Activated B cell treated with CpG ODN at 0.5 μM for 24 hours (primary cell): ENCODE measurements at regions not wholly inside any gene's neighbourhood (a gene's known extent, or its start where the extent isn't known, plus 50 kb on each side); places are given as distances from the start of the nearest gene placed in this dataset.

Source experiments
- ATAC-seq: fragments of 200-7000 bp; cut with Tn5 transposase; one replicate; pipeline ENCODE4 v1.10.0; 2021; ENCODE audit warnings: low read depth, mild to moderate bottlenecking, moderate library complexity
- CTCF ChIA-PET: fragments of 350-600 bp; sonication (Branson Sonifier 250); formaldehyde crosslinking; loops from one replicate; lab custom pipeline; 2021; ENCODE audit warnings: antibody characterized with exemption; lab: Charles Lee
- POLR2A ChIA-PET: fragments of 350-600 bp; sonication (Branson Sonifier 250); formaldehyde crosslinking; loops from one replicate; lab custom pipeline; 2021; ENCODE audit warnings: antibody characterized with exemption; lab: Charles Lee
- DNase-seq: peaks from one replicate; pipeline ENCODE4 v3.0.0; 2022
- H3K27ac Mint-ChIP-seq: one replicate; pipeline ENCODE4 v1.8.0; 2020; ENCODE audit warnings: mixed read lengths
- H3K27me3 Mint-ChIP-seq: one replicate; pipeline ENCODE4 v1.8.0; 2021; ENCODE audit warnings: mixed read lengths
- H3K36me3 Mint-ChIP-seq: one replicate; pipeline ENCODE4 v1.8.0; 2021; ENCODE audit warnings: low read depth, mixed read lengths
- H3K4me1 Mint-ChIP-seq: one replicate; pipeline ENCODE4 v1.8.0; 2021; ENCODE audit warnings: mixed read lengths
- H3K4me3 Mint-ChIP-seq: one replicate; pipeline ENCODE4 v1.8.0; 2020; ENCODE audit warnings: mild to moderate bottlenecking, mixed read lengths
- H3K9me3 Mint-ChIP-seq: one replicate; pipeline ENCODE4 v1.8.0; 2020; ENCODE audit warnings: mixed read lengths
- CTCF ChIP-seq: fragments of 200-600 bp; IDR thresholded peaks from one replicate; pipeline ENCODE4 v1.8.0; 2022; ENCODE audit warnings: antibody characterized with exemption, mild to moderate bottlenecking
- intact Hi-C: fragments of 100-400 bp; cut with micrococcal nuclease; formaldehyde crosslinking; loops from one replicate; pipeline ENCODE4 v1.15.1; 2024

- no peaks in the 10 kb centered on the region for H3K4me1 Mint-ChIP-seq
- ChIA-PET CTCF (no interaction called here), POLR2A (no interaction called here)
- no peak overlapping the region for H3K4me3 Mint-ChIP-seq
- H3K27me3 Mint-ChIP-seq, result no peaks in the 10 kb centered on the region
- no peaks in the 10 kb centered on the region for H3K36me3 Mint-ChIP-seq
- DNase-seq (no peak), ATAC-seq (no peak)
- no peak overlapping the region for H3K27ac Mint-ChIP-seq
- no peak for TF ChIP-seq CTCF
- intact Hi-C loops, result no loop called here
- no peaks in the 10 kb centered on the region for H3K9me3 Mint-ChIP-seq
These were observed 440.3 kb downstream of the ZIC3 start for GRCh38 chrX:138006180-138006579.

GRCh38 chrX:138008281-138008680, 442.4 kb downstream of the ZIC3 start:
- ChIA-PET CTCF (no interaction called here), POLR2A (no interaction called here)
- H3K9me3 Mint-ChIP-seq, result no peaks in the 10 kb centered on the region
- H3K4me1 Mint-ChIP-seq, result no peaks in the 10 kb centered on the region
- intact Hi-C loops, result no loop called here
- DNase-seq (no peak), ATAC-seq (no peak)
- H3K36me3 Mint-ChIP-seq, result no peaks in the 10 kb centered on the region
- H3K4me3 Mint-ChIP-seq, result no peak overlapping the region
- TF ChIP-seq CTCF, result no peak
- H3K27me3 Mint-ChIP-seq, result no peaks in the 10 kb centered on the region
- H3K27ac Mint-ChIP-seq, result no peak overlapping the region

GRCh38 chrX:138011468-138011867, 445.5 kb downstream of the ZIC3 start:
- intact Hi-C loops, result no loop called here
- no peaks in the 10 kb centered on the region for H3K36me3 Mint-ChIP-seq
- H3K27ac Mint-ChIP-seq, result no peak overlapping the region
- DNase-seq, result no peak
- no peak overlapping the region for H3K4me3 Mint-ChIP-seq
- no peak for ATAC-seq
- CTCF ChIA-PET, result no interaction called here
- POLR2A ChIA-PET, result no interaction called here
- H3K27me3 Mint-ChIP-seq, result no peaks in the 10 kb centered on the region
- H3K4me1 Mint-ChIP-seq, result no peaks in the 10 kb centered on the region
- no peak for TF ChIP-seq CTCF
- no peaks in the 10 kb centered on the region for H3K9me3 Mint-ChIP-seq

- no peak for TF ChIP-seq CTCF
- Mint-ChIP-seq H3K36me3 (no peaks in the 10 kb centered on the region), H3K27ac (no peak overlapping the region), H3K27me3 (no peaks in the 10 kb centered on the region), H3K4me3 (no peak overlapping the region), H3K4me1 (no peaks in the 10 kb centered on the region), H3K9me3 (no peaks in the 10 kb centered on the region)
- intact Hi-C loops, result no loop called here
- DNase-seq (no peak), ATAC-seq (no peak)
- POLR2A ChIA-PET, result no interaction called here
- CTCF ChIA-PET, result no interaction called here
These were observed 448.6 kb downstream of the ZIC3 start for GRCh38 chrX:138014577-138014976.

- no peaks in the 10 kb centered on the region for H3K9me3 Mint-ChIP-seq
- no peaks in the 10 kb centered on the region for H3K4me1 Mint-ChIP-seq
- no peak overlapping the region for H3K4me3 Mint-ChIP-seq
- no peaks in the 10 kb centered on the region for H3K36me3 Mint-ChIP-seq
- intact Hi-C loops, result no loop called here
- H3K27ac Mint-ChIP-seq, result no peak overlapping the region
- POLR2A ChIA-PET, result no interaction called here
- no peak for DNase-seq
- TF ChIP-seq CTCF, result no peak
- CTCF ChIA-PET, result no interaction called here
- H3K27me3 Mint-ChIP-seq, result no peaks in the 10 kb centered on the region
- ATAC-seq, result no peak
These were observed 452.3 kb downstream of the ZIC3 start for GRCh38 chrX:138018145-138018799.
